ENCODE measurements at regions not wholly inside any gene's neighbourhood (a gene's known extent, or its start where the extent isn't known, plus 50 kb on each side); places are given as distances from the start of the nearest gene placed in this dataset.
"Not testable (repeated sequence)": the region's sequence is repeated elsewhere in the genome, so short reads cannot be mapped to it uniquely, and the experiment has no call there.

GRCh38 chr11:104781037-104781436 lies 117.2 kb downstream of the CASP12 start:
- in situ Hi-C loops (cut with HindIII; ENCODE audit: low sequenced_read_pairs) = no loop called here

GRCh38 chr11:104776501-104777170 lies 121.6 kb downstream of the CASP12 start:
- in situ Hi-C loops (cut with HindIII; ENCODE audit: low sequenced_read_pairs) = no loop called here

GRCh38 chr11:104774578-104774977 lies 123.7 kb downstream of the CASP12 start:
- in situ Hi-C loops (cut with HindIII; ENCODE audit: low sequenced_read_pairs) = no loop called here

- in situ Hi-C loops (cut with HindIII; ENCODE audit: low sequenced_read_pairs) = no loop called here
Observed at GRCh38 chr11:104772806-104773241, 125.4 kb downstream of the CASP12 start.

- in situ Hi-C loops (cut with HindIII; ENCODE audit: low sequenced_read_pairs) = no loop called here
Observed at GRCh38 chr11:104771763-104772162, 126.5 kb downstream of the CASP12 start.

GRCh38 chr11:104771046-104771445 lies 127.2 kb downstream of the CASP12 start:
- in situ Hi-C loops (cut with HindIII; ENCODE audit: low sequenced_read_pairs) = not testable (repeated sequence)

GRCh38 chr11:104765401-104766095 lies 132.7 kb downstream of the CASP12 start:
- in situ Hi-C loops (cut with HindIII; ENCODE audit: low sequenced_read_pairs) = no loop called here

- in situ Hi-C loops (cut with HindIII; ENCODE audit: low sequenced_read_pairs) = no loop called here
Observed at GRCh38 chr11:104764710-104765045, 133.6 kb downstream of the CASP12 start.

GRCh38 chr11:104763930-104764709 lies 134.1 kb downstream of the CASP12 start:
- in situ Hi-C loops (cut with HindIII; ENCODE audit: low sequenced_read_pairs) = no loop called here

- in situ Hi-C loops (cut with HindIII; ENCODE audit: low sequenced_read_pairs) = no loop called here
Observed at GRCh38 chr11:104761511-104761910, 136.7 kb downstream of the CASP12 start.

- in situ Hi-C loops (cut with HindIII; ENCODE audit: low sequenced_read_pairs) = loop anchor here (5.0 kb wide), 1 partner anchor 37 kb away; no protein-coding TSS in a partner anchor
Observed at GRCh38 chr11:104759464-104759863, 138.8 kb downstream of the CASP12 start.

GRCh38 chr11:104738918-104739317 lies 159.3 kb downstream of the CASP12 start:
- in situ Hi-C loops (cut with HindIII; ENCODE audit: low sequenced_read_pairs) = no loop called here

- in situ Hi-C loops (cut with HindIII; ENCODE audit: low sequenced_read_pairs) = no loop called here
Observed at GRCh38 chr11:104738208-104738607, 160.1 kb downstream of the CASP12 start.

GRCh38 chr11:104736502-104736901 lies 161.8 kb downstream of the CASP12 start:
- in situ Hi-C loops (cut with HindIII; ENCODE audit: low sequenced_read_pairs) = no loop called here

GRCh38 chr11:104734998-104735397 lies 163.3 kb downstream of the CASP12 start:
- in situ Hi-C loops (cut with HindIII; ENCODE audit: low sequenced_read_pairs) = no loop called here

GRCh38 chr11:104731890-104732289 lies 166.4 kb downstream of the CASP12 start:
- in situ Hi-C loops (cut with HindIII; ENCODE audit: low sequenced_read_pairs) = no loop called here

- in situ Hi-C loops (cut with HindIII; ENCODE audit: low sequenced_read_pairs) = no loop called here
Observed at GRCh38 chr11:104728927-104729326, 169.3 kb downstream of the CASP12 start.

GRCh38 chr11:104727768-104728167 lies 170.5 kb downstream of the CASP12 start:
- in situ Hi-C loops (cut with HindIII; ENCODE audit: low sequenced_read_pairs) = no loop called here

GRCh38 chr11:104727095-104727494 lies 171.2 kb downstream of the CASP12 start:
- in situ Hi-C loops (cut with HindIII; ENCODE audit: low sequenced_read_pairs) = no loop called here

- in situ Hi-C loops (cut with HindIII; ENCODE audit: low sequenced_read_pairs) = no loop called here
Observed at GRCh38 chr11:104725796-104726408, 172.4 kb downstream of the CASP12 start.

GRCh38 chr11:104713401-104713800 lies 184.9 kb downstream of the CASP12 start:
- in situ Hi-C loops (cut with HindIII; ENCODE audit: low sequenced_read_pairs) = no loop called here

Data from endothelial cell of hepatic sinusoid (primary cell).